Breast epithelium (tissue), 4 donors: ENCODE measurements at regions not wholly inside any gene's neighbourhood (a gene's known extent, or its start where the extent isn't known, plus 50 kb on each side); places are given as distances from the start of the nearest gene placed in this dataset.

Experiments used
- DNase-seq, 2 donors: peaks; one replicate each; pipeline ENCODE4 v3.0.0-alpha.2; 2019; ENCODE audit warnings: low spot score in 2 of 2
- H3K27ac ChIP-seq, 2 donors: fragments of 200-600 bp; sonication (generic) in 1 of 2; one replicate each; pipeline ENCODE4 v1.5.1; 2016 to 2019; ENCODE audit warnings: mild to moderate bottlenecking in 1 of 2
- H3K27me3 ChIP-seq, 2 donors: fragments of 200-600 bp; sonication (generic) in 1 of 2; one replicate each; pipeline versions ENCODE4 v1.5.1 to v1.6.0; 2017 to 2019; ENCODE audit warnings: control low read depth in 1 of 2, mild to moderate bottlenecking in 1 of 2
- H3K36me3 ChIP-seq: fragments of 200-600 bp; one replicate; pipeline ENCODE4 v1.5.1; 2019
- H3K4me1 ChIP-seq, 2 donors: fragments of 200-600 bp; sonication (generic); one replicate each; pipeline ENCODE4 v1.5.1; 2016 to 2019; ENCODE audit warnings: control low read depth in 1 of 2
- H3K4me3 ChIP-seq, 3 donors: fragments of 200-600 bp; sonication (generic); 1 replicate in 2 of 3; 2 replicates in 1 of 3; pipeline ENCODE4 v1.5.1; 2016 to 2019; ENCODE audit warnings: mild to moderate bottlenecking in 3 of 3, moderate library complexity in 2 of 3
- H3K9me3 ChIP-seq, 2 donors: fragments of 200-600 bp; sonication (generic) in 1 of 2; one replicate each; pipeline ENCODE4 v1.5.1; 2016 to 2019; ENCODE audit warnings: control low read depth in 1 of 2
- CTCF ChIP-seq, 3 donors: fragments of 450-650 bp; IDR thresholded peaks; one replicate each; pipeline ENCODE4 v1.5.1; 2016 to 2017; ENCODE audit warnings: antibody characterized with exemption in 3 of 3, mild to moderate bottlenecking in 3 of 3, moderate library complexity in 3 of 3
- POLR2A ChIP-seq: fragments of 450-650 bp; IDR thresholded peaks from one replicate; pipeline ENCODE4 v1.6.1; 2016; ENCODE audit warnings: antibody characterized with exemption, mild to moderate bottlenecking, moderate library complexity
- POLR2AphosphoS5 ChIP-seq, 3 donors: sonication (generic); formaldehyde crosslinking; IDR thresholded peaks; one replicate each; pipeline ENCODE4 v1.6.1; 2017; ENCODE audit warnings: antibody characterized with exemption in 3 of 3
- intact Hi-C: fragments of 100-400 bp; cut with DNase I; formaldehyde crosslinking; loops from one replicate; pipeline ENCODE4 v1.15.1; 2023; ENCODE audit warnings: low total_unique reads

- intact Hi-C loops, result no loop called here
- no peak for DNase-seq
- no peaks in the 10 kb centered on the region for H3K4me1 ChIP-seq
- H3K9me3 ChIP-seq, result no peaks in the 10 kb centered on the region
- no peak for TF ChIP-seq CTCF (IDR thresholded peaks at IDR 0.05)
- no peak for TF ChIP-seq POLR2A
- no peak for TF ChIP-seq POLR2AphosphoS5 (IDR thresholded peaks at IDR 0.05)
- no peak overlapping the region for H3K27ac ChIP-seq
- H3K27me3 ChIP-seq, result no peaks in the 10 kb centered on the region
- no peaks in the 10 kb centered on the region for H3K36me3 ChIP-seq
- H3K4me3 ChIP-seq, result no peak overlapping the region
Measured at GRCh38 chr6:137733372-137733771, 133.7 kb upstream of the TNFAIP3 start.

GRCh38 chr6:137734005-137734874 is 132.8 kb upstream of the TNFAIP3 start:
- no peak overlapping the region for H3K27ac ChIP-seq

GRCh38 chr6:137734875-137735182 is 132.2 kb upstream of the TNFAIP3 start:
- DNase-seq, result no peak
- no peaks in the 10 kb centered on the region for H3K36me3 ChIP-seq
- H3K4me3 ChIP-seq, result no peak overlapping the region
- H3K9me3 ChIP-seq, result no peaks in the 10 kb centered on the region
- TF ChIP-seq POLR2A (no peak), CTCF (IDR thresholded peaks at IDR 0.05) (no peak), POLR2AphosphoS5 (IDR thresholded peaks at IDR 0.05) (no peak)
- no peaks in the 10 kb centered on the region for H3K4me1 ChIP-seq
- intact Hi-C loops, result no loop called here
- no peak overlapping the region for H3K27ac ChIP-seq
- no peaks in the 10 kb centered on the region for H3K27me3 ChIP-seq

More at GRCh38 chr6:137734005-137734874, 132.8 kb upstream of the TNFAIP3 start:
- TF ChIP-seq POLR2AphosphoS5 (IDR thresholded peaks at IDR 0.05), result no peak
- TF ChIP-seq POLR2A, result no peak
- TF ChIP-seq CTCF (IDR thresholded peaks at IDR 0.05), result no peak
- intact Hi-C loops, result no loop called here
- Histone ChIP-seq H3K4me3 (no peak overlapping the region), H3K9me3 (no peaks in the 10 kb centered on the region), H3K4me1 (no peaks in the 10 kb centered on the region), H3K36me3 (no peaks in the 10 kb centered on the region), H3K27me3 (no peaks in the 10 kb centered on the region)
- DNase-seq, result no peak

- TF ChIP-seq CTCF (IDR thresholded peaks at IDR 0.05) (no peak), POLR2A (no peak), POLR2AphosphoS5 (IDR thresholded peaks at IDR 0.05) (no peak)
- Histone ChIP-seq H3K36me3 (no peaks in the 10 kb centered on the region), H3K9me3 (no peaks in the 10 kb centered on the region), H3K27me3 (no peaks in the 10 kb centered on the region), H3K27ac (no peak overlapping the region), H3K4me1 (no peaks in the 10 kb centered on the region), H3K4me3 (no peak overlapping the region)
- intact Hi-C loops, result no loop called here
- DNase-seq, result no peak
Measured at GRCh38 chr6:137736048-137736818, 130.8 kb upstream of the TNFAIP3 start.

- no peaks in the 10 kb centered on the region for H3K27me3 ChIP-seq
- no peaks in the 10 kb centered on the region for H3K4me1 ChIP-seq
- no peaks in the 10 kb centered on the region for H3K9me3 ChIP-seq
- intact Hi-C loops, result no loop called here
- no peak overlapping the region for H3K27ac ChIP-seq
- TF ChIP-seq POLR2A (no peak), CTCF (IDR thresholded peaks at IDR 0.05) (no peak), POLR2AphosphoS5 (IDR thresholded peaks at IDR 0.05) (no peak)
- no peak for DNase-seq
- H3K4me3 ChIP-seq, result no peak overlapping the region
- no peaks in the 10 kb centered on the region for H3K36me3 ChIP-seq
Measured at GRCh38 chr6:137736911-137737310, 130.1 kb upstream of the TNFAIP3 start.
